ENCODE measurements at regions not wholly inside any gene's neighbourhood (a gene's known extent, or its start where the extent isn't known, plus 50 kb on each side); places are given as distances from the start of the nearest gene placed in this dataset.

DNA sequence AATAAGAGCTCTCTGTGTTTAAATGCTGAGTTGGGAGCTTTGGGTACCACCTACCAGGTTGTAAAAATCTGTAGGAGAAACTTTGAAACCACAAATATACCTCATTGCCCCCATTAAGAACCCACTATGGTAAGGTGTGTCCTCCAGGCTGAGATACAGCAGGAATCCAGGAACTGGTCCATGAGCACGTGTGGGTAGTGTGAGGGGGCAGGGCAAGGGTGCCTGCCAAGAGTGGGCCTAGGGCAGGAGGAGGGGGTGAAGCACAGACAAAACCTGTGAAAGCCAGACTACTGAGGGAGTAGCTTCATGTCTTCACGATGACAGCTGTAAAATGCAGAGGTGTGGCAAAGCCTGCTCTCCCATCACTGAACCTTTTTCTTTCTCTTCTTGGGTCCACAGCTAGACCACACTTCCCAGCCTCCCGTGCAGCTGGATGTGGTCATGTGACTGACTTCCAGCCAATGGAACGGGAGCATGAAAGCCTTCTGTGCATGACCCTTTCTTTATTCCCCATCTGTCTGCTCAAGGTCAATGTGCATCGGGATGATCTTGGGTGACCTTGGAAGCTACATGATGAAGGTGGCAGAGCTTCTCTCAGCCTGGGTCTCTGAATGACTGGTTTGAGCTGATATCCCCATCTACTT, 51.1 kb upstream of the POMGNT2 start:
- no peak overlapping the region for H3K4me3 ChIP-seq
- no peaks in the 10 kb centered on the region for H3K36me3 ChIP-seq
- no peaks in the 10 kb centered on the region for H3K4me1 ChIP-seq
- H3K27ac ChIP-seq: no peak overlapping the region
- intact Hi-C loops (cut with DNase I): no loop called here
- no peaks in the 10 kb centered on the region for H3K9me3 ChIP-seq
- no peak for DNase-seq (ENCODE audit: low spot score in 2 of 2)
- TF ChIP-seq, protein P1, sequence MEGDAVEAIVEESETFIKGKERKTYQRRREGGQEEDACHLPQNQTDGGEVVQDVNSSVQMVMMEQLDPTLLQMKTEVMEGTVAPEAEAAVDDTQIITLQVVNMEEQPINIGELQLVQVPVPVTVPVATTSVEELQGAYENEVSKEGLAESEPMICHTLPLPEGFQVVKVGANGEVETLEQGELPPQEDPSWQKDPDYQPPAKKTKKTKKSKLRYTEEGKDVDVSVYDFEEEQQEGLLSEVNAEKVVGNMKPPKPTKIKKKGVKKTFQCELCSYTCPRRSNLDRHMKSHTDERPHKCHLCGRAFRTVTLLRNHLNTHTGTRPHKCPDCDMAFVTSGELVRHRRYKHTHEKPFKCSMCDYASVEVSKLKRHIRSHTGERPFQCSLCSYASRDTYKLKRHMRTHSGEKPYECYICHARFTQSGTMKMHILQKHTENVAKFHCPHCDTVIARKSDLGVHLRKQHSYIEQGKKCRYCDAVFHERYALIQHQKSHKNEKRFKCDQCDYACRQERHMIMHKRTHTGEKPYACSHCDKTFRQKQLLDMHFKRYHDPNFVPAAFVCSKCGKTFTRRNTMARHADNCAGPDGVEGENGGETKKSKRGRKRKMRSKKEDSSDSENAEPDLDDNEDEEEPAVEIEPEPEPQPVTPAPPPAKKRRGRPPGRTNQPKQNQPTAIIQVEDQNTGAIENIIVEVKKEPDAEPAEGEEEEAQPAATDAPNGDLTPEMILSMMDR (IDR thresholded peaks at IDR 0.05): no peak
- no peaks in the 10 kb centered on the region for H3K27me3 ChIP-seq

DNA sequence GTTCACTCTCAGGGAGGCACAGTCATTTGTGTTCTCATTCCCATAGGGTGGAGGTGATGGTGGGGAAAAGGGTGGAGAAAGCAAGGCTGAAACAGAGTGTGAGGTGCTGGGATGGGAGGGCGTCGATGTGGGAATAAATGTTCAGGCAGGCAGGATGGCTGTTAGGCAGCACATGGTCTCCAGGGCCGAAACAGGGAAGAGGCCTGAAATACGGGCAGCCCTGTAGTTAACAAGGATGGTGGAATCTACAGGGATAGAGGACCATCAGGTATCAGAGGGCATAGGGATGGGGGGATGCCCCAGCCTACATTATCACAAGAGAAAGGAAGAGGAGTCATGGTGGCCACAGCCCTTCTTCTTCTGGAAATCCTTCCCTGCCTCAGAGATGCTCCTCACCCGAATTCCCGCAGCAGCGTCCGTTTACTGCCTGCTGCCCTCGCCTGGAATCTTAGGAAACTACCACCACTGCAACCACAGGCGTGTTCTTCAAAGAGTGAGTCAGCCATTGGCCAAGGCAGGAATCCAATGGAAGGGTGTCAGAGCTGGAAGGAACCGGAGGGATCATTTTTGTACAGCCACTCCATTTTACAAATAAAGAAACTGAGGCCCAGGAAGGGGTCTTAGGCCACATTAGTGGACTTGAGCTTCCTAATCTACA, 49.7 kb upstream of the POMGNT2 start:
- TF ChIP-seq, protein P1 (IDR thresholded peaks at IDR 0.05): peak in 2 of 3 experiments; percentile 44 to 66
- H3K27ac ChIP-seq: no peak overlapping the region

More for the DNA sequence above, 49.7 kb upstream of the POMGNT2 start:
- DNase-seq (ENCODE audit: low spot score in 2 of 2): peak in 1 of 2 donors; percentile 81
- intact Hi-C loops (cut with DNase I): loop anchor here (1.0 kb wide), 1 partner anchor 194 kb away; no protein-coding TSS in a partner anchor
- Histone ChIP-seq H3K4me1 (no peaks in the 10 kb centered on the region), H3K27me3 (no peaks in the 10 kb centered on the region), H3K9me3 (no peaks in the 10 kb centered on the region), H3K4me3 (no peak overlapping the region), H3K36me3 (no peaks in the 10 kb centered on the region)
